ENCODE measurements at regions not wholly inside any gene's neighbourhood (a gene's known extent, or its start where the extent isn't known, plus 50 kb on each side); places are given as distances from the start of the nearest gene placed in this dataset.

DNA sequence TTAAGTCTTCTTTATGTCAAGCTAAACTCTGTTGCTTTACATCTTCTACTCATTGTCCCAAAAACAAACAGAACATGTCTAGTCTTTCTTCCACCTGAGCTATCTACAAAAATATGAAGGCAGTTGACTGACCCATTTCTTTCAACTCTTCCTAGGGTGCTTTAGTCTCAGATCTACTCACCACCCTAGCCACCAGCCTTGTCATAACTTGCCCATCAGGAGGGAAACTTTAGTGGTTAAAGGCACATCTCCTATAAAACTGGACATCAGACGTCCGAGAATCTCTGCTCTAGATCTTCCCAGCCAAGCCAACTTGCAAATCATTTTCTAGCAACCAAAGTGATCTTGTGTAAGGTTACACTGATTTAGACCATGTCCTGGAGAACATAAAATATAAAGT lies 205.0 kb downstream of the ACTL7B start:
- H4K20me1 ChIP-seq (replicated peaks; ENCODE audit: insufficient read depth), result no peaks in the 10 kb centered on the region
- ATAC-seq (no peak), DNase-seq (ENCODE audit: low spot score) (no peak)
- H3K27me3 ChIP-seq (ENCODE audit: insufficient read depth), result no peaks in the 10 kb centered on the region
- Mint-ChIP-seq H3K4me1 (no peaks in the 10 kb centered on the region), H3K9me3 (no peaks in the 10 kb centered on the region), H3K36me3 (ENCODE audit: low read depth) (no peaks in the 10 kb centered on the region), H3K4me3 (no peak overlapping the region), H3K27ac (no peak overlapping the region), H3K27me3 (ENCODE audit: insufficient read depth, low read depth, poor library complexity) (no peaks in the 10 kb centered on the region)
- H3K79me2 ChIP-seq (replicated peaks; ENCODE audit: insufficient read depth), result no peaks in the 10 kb centered on the region
- H3K9me2 ChIP-seq (ENCODE audit: insufficient read depth), result peaks cover 12% of the 10 kb centered on the region
- H3K4me1 ChIP-seq (ENCODE audit: insufficient read depth), result no peaks in the 10 kb centered on the region
- no peak overlapping the region for H3K4me3 ChIP-seq
- H2AFZ ChIP-seq, result no peak overlapping the region
- no peak overlapping the region for H3K27ac ChIP-seq (ENCODE audit: low read depth)
- H3K36me3 ChIP-seq (ENCODE audit: insufficient read depth), result no peaks in the 10 kb centered on the region
- TF ChIP-seq, protein P1, sequence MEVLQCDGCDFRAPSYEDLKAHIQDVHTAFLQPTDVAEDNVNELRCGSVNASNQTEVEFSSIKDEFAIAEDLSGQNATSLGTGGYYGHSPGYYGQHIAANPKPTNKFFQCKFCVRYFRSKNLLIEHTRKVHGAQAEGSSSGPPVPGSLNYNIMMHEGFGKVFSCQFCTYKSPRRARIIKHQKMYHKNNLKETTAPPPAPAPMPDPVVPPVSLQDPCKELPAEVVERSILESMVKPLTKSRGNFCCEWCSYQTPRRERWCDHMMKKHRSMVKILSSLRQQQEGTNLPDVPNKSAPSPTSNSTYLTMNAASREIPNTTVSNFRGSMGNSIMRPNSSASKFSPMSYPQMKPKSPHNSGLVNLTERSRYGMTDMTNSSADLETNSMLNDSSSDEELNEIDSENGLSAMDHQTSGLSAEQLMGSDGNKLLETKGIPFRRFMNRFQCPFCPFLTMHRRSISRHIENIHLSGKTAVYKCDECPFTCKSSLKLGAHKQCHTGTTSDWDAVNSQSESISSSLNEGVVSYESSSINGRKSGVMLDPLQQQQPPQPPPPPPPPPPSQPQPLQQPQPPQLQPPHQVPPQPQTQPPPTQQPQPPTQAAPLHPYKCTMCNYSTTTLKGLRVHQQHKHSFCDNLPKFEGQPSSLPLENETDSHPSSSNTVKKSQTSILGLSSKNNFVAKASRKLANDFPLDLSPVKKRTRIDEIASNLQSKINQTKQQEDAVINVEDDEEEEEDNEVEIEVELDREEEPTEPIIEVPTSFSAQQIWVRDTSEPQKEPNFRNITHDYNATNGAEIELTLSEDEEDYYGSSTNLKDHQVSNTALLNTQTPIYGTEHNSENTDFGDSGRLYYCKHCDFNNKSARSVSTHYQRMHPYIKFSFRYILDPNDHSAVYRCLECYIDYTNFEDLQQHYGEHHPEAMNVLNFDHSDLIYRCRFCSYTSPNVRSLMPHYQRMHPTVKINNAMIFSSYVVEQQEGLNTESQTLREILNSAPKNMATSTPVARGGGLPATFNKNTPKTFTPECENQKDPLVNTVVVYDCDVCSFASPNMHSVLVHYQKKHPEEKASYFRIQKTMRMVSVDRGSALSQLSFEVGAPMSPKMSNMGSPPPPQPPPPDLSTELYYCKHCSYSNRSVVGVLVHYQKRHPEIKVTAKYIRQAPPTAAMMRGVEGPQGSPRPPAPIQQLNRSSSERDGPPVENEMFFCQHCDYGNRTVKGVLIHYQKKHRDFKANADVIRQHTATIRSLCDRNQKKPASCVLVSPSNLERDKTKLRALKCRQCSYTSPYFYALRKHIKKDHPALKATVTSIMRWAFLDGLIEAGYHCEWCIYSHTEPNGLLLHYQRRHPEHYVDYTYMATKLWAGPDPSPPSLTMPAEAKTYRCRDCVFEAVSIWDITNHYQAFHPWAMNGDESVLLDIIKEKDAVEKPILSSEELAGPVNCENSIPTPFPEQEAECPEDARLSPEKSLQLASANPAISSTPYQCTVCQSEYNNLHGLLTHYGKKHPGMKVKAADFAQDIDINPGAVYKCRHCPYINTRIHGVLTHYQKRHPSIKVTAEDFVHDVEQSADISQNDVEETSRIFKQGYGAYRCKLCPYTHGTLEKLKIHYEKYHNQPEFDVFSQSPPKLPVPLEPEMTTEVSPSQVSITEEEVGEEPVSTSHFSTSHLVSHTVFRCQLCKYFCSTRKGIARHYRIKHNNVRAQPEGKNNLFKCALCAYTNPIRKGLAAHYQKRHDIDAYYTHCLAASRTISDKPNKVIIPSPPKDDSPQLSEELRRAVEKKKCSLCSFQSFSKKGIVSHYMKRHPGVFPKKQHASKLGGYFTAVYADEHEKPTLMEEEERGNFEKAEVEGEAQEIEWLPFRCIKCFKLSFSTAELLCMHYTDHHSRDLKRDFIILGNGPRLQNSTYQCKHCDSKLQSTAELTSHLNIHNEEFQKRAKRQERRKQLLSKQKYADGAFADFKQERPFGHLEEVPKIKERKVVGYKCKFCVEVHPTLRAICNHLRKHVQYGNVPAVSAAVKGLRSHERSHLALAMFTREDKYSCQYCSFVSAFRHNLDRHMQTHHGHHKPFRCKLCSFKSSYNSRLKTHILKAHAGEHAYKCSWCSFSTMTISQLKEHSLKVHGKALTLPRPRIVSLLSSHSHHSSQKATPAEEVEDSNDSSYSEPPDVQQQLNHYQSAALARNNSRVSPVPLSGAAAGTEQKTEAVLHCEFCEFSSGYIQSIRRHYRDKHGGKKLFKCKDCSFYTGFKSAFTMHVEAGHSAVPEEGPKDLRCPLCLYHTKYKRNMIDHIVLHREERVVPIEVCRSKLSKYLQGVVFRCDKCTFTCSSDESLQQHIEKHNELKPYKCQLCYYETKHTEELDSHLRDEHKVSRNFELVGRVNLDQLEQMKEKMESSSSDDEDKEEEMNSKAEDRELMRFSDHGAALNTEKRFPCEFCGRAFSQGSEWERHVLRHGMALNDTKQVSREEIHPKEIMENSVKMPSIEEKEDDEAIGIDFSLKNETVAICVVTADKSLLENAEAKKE (CRISPR knock-in tag; IDR thresholded peaks at IDR 0.05), result no peak
- TF ChIP-seq ZNF114 (CRISPR knock-in tag; IDR thresholded peaks at IDR 0.05) (no peak), JUNB (IDR thresholded peaks at IDR 0.05; ENCODE audit: unreplicated experiment) (no peak), EZH2phosphoT487 (IDR thresholded peaks at IDR 0.05; ENCODE audit: unreplicated experiment) (no peak), STAT1 (IDR thresholded peaks at IDR 0.05; ENCODE audit: unreplicated experiment) (no peak), ZNF331 (CRISPR knock-in tag; IDR thresholded peaks at IDR 0.05; ENCODE audit: low read depth) (no peak), CREB1 (CRISPR knock-in tag; IDR thresholded peaks at IDR 0.05; ENCODE audit: low read depth) (no peak), EZH2 (IDR thresholded peaks at IDR 0.05; ENCODE audit: low read depth, unreplicated experiment) (no peak), POLR2AphosphoS5 (IDR thresholded peaks at IDR 0.05; ENCODE audit: low read depth) (no peak), NANOG (IDR thresholded peaks at IDR 0.05; ENCODE audit: borderline replicate concordance) (no peak)
- TF ChIP-seq, protein P2, sequence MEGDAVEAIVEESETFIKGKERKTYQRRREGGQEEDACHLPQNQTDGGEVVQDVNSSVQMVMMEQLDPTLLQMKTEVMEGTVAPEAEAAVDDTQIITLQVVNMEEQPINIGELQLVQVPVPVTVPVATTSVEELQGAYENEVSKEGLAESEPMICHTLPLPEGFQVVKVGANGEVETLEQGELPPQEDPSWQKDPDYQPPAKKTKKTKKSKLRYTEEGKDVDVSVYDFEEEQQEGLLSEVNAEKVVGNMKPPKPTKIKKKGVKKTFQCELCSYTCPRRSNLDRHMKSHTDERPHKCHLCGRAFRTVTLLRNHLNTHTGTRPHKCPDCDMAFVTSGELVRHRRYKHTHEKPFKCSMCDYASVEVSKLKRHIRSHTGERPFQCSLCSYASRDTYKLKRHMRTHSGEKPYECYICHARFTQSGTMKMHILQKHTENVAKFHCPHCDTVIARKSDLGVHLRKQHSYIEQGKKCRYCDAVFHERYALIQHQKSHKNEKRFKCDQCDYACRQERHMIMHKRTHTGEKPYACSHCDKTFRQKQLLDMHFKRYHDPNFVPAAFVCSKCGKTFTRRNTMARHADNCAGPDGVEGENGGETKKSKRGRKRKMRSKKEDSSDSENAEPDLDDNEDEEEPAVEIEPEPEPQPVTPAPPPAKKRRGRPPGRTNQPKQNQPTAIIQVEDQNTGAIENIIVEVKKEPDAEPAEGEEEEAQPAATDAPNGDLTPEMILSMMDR (conservative IDR thresholded peaks at IDR 0.05; ENCODE audit: low read depth in 2 of 2), result no peak
- TF ChIP-seq, protein P3, sequence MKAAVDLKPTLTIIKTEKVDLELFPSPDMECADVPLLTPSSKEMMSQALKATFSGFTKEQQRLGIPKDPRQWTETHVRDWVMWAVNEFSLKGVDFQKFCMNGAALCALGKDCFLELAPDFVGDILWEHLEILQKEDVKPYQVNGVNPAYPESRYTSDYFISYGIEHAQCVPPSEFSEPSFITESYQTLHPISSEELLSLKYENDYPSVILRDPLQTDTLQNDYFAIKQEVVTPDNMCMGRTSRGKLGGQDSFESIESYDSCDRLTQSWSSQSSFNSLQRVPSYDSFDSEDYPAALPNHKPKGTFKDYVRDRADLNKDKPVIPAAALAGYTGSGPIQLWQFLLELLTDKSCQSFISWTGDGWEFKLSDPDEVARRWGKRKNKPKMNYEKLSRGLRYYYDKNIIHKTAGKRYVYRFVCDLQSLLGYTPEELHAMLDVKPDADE (IDR thresholded peaks at IDR 0.05), result no peak
- TF ChIP-seq, protein P4, sequence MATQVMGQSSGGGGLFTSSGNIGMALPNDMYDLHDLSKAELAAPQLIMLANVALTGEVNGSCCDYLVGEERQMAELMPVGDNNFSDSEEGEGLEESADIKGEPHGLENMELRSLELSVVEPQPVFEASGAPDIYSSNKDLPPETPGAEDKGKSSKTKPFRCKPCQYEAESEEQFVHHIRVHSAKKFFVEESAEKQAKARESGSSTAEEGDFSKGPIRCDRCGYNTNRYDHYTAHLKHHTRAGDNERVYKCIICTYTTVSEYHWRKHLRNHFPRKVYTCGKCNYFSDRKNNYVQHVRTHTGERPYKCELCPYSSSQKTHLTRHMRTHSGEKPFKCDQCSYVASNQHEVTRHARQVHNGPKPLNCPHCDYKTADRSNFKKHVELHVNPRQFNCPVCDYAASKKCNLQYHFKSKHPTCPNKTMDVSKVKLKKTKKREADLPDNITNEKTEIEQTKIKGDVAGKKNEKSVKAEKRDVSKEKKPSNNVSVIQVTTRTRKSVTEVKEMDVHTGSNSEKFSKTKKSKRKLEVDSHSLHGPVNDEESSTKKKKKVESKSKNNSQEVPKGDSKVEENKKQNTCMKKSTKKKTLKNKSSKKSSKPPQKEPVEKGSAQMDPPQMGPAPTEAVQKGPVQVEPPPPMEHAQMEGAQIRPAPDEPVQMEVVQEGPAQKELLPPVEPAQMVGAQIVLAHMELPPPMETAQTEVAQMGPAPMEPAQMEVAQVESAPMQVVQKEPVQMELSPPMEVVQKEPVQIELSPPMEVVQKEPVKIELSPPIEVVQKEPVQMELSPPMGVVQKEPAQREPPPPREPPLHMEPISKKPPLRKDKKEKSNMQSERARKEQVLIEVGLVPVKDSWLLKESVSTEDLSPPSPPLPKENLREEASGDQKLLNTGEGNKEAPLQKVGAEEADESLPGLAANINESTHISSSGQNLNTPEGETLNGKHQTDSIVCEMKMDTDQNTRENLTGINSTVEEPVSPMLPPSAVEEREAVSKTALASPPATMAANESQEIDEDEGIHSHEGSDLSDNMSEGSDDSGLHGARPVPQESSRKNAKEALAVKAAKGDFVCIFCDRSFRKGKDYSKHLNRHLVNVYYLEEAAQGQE (IDR thresholded peaks at IDR 0.05; ENCODE audit: unreplicated experiment), result no peak
- no peaks in the 10 kb centered on the region for H3F3A ChIP-seq (replicated peaks; ENCODE audit: low read depth)
- no peak overlapping the region for H3K4me2 ChIP-seq

All from GM23338 (cell line).